ENCODE measurements at regions not wholly inside any gene's neighbourhood (a gene's known extent, or its start where the extent isn't known, plus 50 kb on each side); places are given as distances from the start of the nearest gene placed in this dataset.
A peak's percentile ranks its signal among the peaks of the same experiment; 100 is the strongest.

GRCh38 chr6:4349323-4349722 is 213.9 kb upstream of the ECI2 start (continued):
- TF ChIP-seq, protein P1, sequence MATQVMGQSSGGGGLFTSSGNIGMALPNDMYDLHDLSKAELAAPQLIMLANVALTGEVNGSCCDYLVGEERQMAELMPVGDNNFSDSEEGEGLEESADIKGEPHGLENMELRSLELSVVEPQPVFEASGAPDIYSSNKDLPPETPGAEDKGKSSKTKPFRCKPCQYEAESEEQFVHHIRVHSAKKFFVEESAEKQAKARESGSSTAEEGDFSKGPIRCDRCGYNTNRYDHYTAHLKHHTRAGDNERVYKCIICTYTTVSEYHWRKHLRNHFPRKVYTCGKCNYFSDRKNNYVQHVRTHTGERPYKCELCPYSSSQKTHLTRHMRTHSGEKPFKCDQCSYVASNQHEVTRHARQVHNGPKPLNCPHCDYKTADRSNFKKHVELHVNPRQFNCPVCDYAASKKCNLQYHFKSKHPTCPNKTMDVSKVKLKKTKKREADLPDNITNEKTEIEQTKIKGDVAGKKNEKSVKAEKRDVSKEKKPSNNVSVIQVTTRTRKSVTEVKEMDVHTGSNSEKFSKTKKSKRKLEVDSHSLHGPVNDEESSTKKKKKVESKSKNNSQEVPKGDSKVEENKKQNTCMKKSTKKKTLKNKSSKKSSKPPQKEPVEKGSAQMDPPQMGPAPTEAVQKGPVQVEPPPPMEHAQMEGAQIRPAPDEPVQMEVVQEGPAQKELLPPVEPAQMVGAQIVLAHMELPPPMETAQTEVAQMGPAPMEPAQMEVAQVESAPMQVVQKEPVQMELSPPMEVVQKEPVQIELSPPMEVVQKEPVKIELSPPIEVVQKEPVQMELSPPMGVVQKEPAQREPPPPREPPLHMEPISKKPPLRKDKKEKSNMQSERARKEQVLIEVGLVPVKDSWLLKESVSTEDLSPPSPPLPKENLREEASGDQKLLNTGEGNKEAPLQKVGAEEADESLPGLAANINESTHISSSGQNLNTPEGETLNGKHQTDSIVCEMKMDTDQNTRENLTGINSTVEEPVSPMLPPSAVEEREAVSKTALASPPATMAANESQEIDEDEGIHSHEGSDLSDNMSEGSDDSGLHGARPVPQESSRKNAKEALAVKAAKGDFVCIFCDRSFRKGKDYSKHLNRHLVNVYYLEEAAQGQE (IDR thresholded peaks at IDR 0.05; ENCODE audit: unreplicated experiment) = no peak
- TF ChIP-seq CREB1 (CRISPR knock-in tag; IDR thresholded peaks at IDR 0.05; ENCODE audit: low read depth) (no peak), NANOG (IDR thresholded peaks at IDR 0.05; ENCODE audit: borderline replicate concordance) (no peak), EZH2 (IDR thresholded peaks at IDR 0.05; ENCODE audit: low read depth, unreplicated experiment) (no peak), JUNB (IDR thresholded peaks at IDR 0.05; ENCODE audit: unreplicated experiment) (no peak)

DNA sequence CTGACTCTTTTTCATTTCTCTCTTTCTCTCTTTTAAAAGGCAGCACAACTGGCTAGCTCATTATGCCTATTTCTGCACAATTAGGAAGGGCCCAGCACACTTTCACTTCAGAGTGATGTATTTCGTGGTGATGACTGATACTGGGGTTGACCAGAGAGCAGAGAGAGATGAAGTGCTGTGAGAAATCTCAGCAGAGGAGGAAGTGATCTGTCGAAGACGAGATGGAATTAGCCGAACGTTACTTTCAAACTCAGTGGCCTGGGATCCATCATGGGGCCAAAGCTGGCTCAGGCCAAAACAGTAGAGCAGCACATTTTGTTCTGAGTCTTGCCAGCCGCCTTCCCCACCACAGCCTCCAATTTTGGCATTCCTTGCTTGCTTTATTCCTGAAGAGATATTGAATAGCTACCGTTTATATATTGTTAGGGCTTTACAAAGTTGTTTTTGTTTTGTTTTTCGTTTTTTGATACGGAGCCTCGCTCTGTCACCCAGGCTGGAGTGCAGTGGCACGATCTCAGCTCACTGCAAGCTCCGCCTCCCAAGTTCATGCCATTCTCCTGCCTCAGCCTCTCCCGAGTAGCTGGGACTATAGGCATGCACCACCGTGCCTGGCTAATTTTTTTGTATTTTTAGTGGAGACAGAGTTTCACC is 213.2 kb upstream of the ECI2 start:
- Mint-ChIP-seq H3K27ac (no peak overlapping the region), H3K4me3 (no peak overlapping the region), H3K27me3 (ENCODE audit: insufficient read depth, low read depth, poor library complexity) (no peaks in the 10 kb centered on the region), H3K36me3 (ENCODE audit: low read depth) (no peaks in the 10 kb centered on the region; the same call in 2 of the 3 replicates), H3K9me3 (no peaks in the 10 kb centered on the region; the same call in 2 of the 3 replicates), H3K4me1 (no peaks in the 10 kb centered on the region; the same call in 2 of the 3 replicates)
- H4K20me1 ChIP-seq (replicated peaks; ENCODE audit: insufficient read depth) = no peaks in the 10 kb centered on the region
- TF ChIP-seq, protein P1 (IDR thresholded peaks at IDR 0.05; ENCODE audit: unreplicated experiment) = no peak
- no peak for TF ChIP-seq EZH2phosphoT487 (IDR thresholded peaks at IDR 0.05; ENCODE audit: unreplicated experiment)
- no peak for TF ChIP-seq CREB1 (CRISPR knock-in tag; IDR thresholded peaks at IDR 0.05; ENCODE audit: low read depth)
- TF ChIP-seq POLR2AphosphoS5 (IDR thresholded peaks at IDR 0.05; ENCODE audit: low read depth) = no peak
- TF ChIP-seq, protein P2, sequence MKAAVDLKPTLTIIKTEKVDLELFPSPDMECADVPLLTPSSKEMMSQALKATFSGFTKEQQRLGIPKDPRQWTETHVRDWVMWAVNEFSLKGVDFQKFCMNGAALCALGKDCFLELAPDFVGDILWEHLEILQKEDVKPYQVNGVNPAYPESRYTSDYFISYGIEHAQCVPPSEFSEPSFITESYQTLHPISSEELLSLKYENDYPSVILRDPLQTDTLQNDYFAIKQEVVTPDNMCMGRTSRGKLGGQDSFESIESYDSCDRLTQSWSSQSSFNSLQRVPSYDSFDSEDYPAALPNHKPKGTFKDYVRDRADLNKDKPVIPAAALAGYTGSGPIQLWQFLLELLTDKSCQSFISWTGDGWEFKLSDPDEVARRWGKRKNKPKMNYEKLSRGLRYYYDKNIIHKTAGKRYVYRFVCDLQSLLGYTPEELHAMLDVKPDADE (IDR thresholded peaks at IDR 0.05) = no peak
- TF ChIP-seq STAT1 (IDR thresholded peaks at IDR 0.05; ENCODE audit: unreplicated experiment) = no peak
- no peak for TF ChIP-seq ZNF114 (CRISPR knock-in tag; IDR thresholded peaks at IDR 0.05)
- no peak for TF ChIP-seq JUNB (IDR thresholded peaks at IDR 0.05; ENCODE audit: unreplicated experiment)
- TF ChIP-seq EZH2 (IDR thresholded peaks at IDR 0.05; ENCODE audit: low read depth, unreplicated experiment) = no peak
- H3K4me2 ChIP-seq = no peak overlapping the region
- no peaks in the 10 kb centered on the region for H3F3A ChIP-seq (replicated peaks; ENCODE audit: low read depth)
- ATAC-seq = no peak
- no peaks in the 10 kb centered on the region for H3K27me3 ChIP-seq (ENCODE audit: insufficient read depth)
- H3K9me2 ChIP-seq (ENCODE audit: insufficient read depth) = peaks cover 4% of the 10 kb centered on the region; the same call in 1 of the 2 replicates
- no peak overlapping the region for H3K27ac ChIP-seq (ENCODE audit: low read depth)
- no peaks in the 10 kb centered on the region for H3K4me1 ChIP-seq (ENCODE audit: insufficient read depth)
- peak overlapping the region; percentile 59; the same call in 1 of the 2 replicates for H2AFZ ChIP-seq
- no peaks in the 10 kb centered on the region for H3K79me2 ChIP-seq (replicated peaks; ENCODE audit: insufficient read depth)
- H3K36me3 ChIP-seq (ENCODE audit: insufficient read depth) = no peaks in the 10 kb centered on the region
- no peak for DNase-seq (ENCODE audit: low spot score)
- H3K4me3 ChIP-seq = no peak overlapping the region

Measured in GM23338 (cell line).